VCaP (cell line): ENCODE measurements at regions not wholly inside any gene's neighbourhood (a gene's known extent, or its start where the extent isn't known, plus 50 kb on each side); places are given as distances from the start of the nearest gene placed in this dataset.

Experiments used
- H3K27ac ChIP-seq: fragments of 450-650 bp; 2 replicates; pipeline ENCODE4 v1.5.1; 2017
- CTCF ChIP-seq: fragments of 450-650 bp; conservative IDR thresholded peaks from 2 replicates; pipeline ENCODE4 v1.5.1; 2017; ENCODE audit warnings: mild to moderate bottlenecking, moderate library complexity

GRCh38 chr4:15150631-15151030 lies 148.3 kb downstream of the CPEB2 start:
- peak overlapping the region; percentile 94 for H3K27ac ChIP-seq
- TF ChIP-seq CTCF = no peak

GRCh38 chr4:15151033-15151432 lies 148.8 kb downstream of the CPEB2 start:
- H3K27ac ChIP-seq = peak overlapping the region; percentile 94
- TF ChIP-seq CTCF = no peak

- no peak overlapping the region for H3K27ac ChIP-seq
- no peak for TF ChIP-seq CTCF
These were observed 151.4 kb downstream of the CPEB2 start for GRCh38 chr4:15153662-15154061.

DNA sequence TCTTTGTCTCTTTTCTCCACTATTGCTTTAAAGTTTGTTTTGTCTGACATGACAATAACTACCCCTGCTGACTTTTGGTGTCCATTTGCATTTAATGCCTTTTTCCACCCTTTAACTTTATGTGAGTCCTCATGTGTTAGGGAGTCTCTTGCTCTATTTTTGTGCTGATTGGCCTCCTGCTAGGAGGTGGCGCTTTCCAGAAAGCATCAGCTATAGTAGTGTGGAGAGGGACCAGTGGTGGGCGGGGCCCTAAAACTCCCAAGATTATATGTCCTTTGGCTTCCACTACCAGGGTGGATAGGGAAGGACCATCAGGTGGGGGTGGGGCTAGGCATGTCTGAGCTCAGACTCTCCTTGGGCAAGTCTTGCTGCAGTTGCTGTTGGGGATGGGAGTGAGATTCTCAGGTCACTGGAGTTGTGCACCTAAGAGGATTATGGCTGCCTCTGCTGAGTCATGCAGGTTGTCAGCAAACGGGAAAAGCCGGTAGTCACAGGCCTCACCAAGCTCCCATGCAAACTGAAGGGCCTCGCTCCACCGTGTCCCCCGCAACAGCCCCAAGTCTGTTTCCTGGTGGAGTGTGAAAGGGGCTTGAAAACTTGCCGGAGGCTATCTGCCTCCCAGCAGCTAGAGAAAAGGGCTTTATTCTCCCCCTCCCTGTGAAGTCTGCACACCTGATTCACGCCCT lies 156.3 kb downstream of the CPEB2 start:
- no peak overlapping the region; the same call in 1 of the 2 replicates for H3K27ac ChIP-seq

GRCh38 chr4:15159477-15160019 lies 157.3 kb downstream of the CPEB2 start:
- H3K27ac ChIP-seq = no peak overlapping the region
- no peak for TF ChIP-seq CTCF

More for the DNA sequence above, 156.3 kb downstream of the CPEB2 start:
- no peak for TF ChIP-seq CTCF

- H3K27ac ChIP-seq = peak overlapping the region; percentile 68
- TF ChIP-seq CTCF = no peak
These were observed 159.2 kb downstream of the CPEB2 start for GRCh38 chr4:15161439-15161838.

GRCh38 chr4:15162046-15162445 lies 159.8 kb downstream of the CPEB2 start:
- TF ChIP-seq CTCF = no peak
- peak overlapping the region; percentile 68 for H3K27ac ChIP-seq
